Panc1 (cell line): ENCODE measurements at regions not wholly inside any gene's neighbourhood (a gene's known extent, or its start where the extent isn't known, plus 50 kb on each side); places are given as distances from the start of the nearest gene placed in this dataset.

Source experiments
- CTCF ChIP-seq: fragments of 450-650 bp; IDR thresholded peaks from 2 replicates; pipeline ENCODE4 v1.5.1; 2017; ENCODE audit warnings: mild to moderate bottlenecking
- POLR2AphosphoS5 ChIP-seq: IDR thresholded peaks from 2 replicates; pipeline ENCODE4 v1.6.1; 2012; ENCODE audit warnings: mild to moderate bottlenecking, low read depth, low read length, moderate library complexity
- REST ChIP-seq, 2 experiments: IDR thresholded peaks; 2 replicates each; pipeline ENCODE4 v1.6.1; 2011 to 2012; ENCODE audit warnings: low read depth in 2 of 2, control low read depth in 1 of 2, low read length in 1 of 2, mild to moderate bottlenecking in 1 of 2, moderate library complexity in 1 of 2; ENCODE audit not compliant: insufficient read depth in 1 of 2

GRCh38 chr2:240256704-240257637, 116.5 kb upstream of the OTOS start:
- TF ChIP-seq CTCF (no peak), POLR2AphosphoS5 (no peak), REST (IDR thresholded peaks at IDR 0.05; ENCODE audit: insufficient read depth in 1 of 2, low read depth in 2 of 2, low read length in 1 of 2) (no peak)
